ENCODE measurements at regions not wholly inside any gene's neighbourhood (a gene's known extent, or its start where the extent isn't known, plus 50 kb on each side); places are given as distances from the start of the nearest gene placed in this dataset.

DNA sequence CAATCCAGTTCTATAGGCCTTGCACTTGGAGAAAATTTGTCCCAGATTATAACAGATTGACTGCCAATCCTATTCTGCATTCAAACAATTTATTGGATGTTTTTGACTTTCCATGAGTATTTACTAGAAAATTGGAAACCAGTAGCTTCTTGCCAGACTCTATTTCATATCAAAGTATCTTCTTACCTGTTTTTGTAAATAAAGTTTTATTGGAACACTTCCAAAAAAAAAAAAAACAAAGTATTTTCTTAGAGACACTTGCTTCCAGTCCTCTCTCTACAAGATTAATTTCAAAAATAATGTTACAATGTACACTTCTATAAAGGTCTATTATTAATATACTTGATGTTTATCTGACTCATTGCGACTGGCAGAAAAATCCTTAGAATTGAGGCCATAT is 209.2 kb upstream of the PCDH9 start:
- H3K4me3 ChIP-seq (ENCODE audit: insufficient read depth, low read depth, low read length), result no peak overlapping the region
- FAIRE-seq (no peak), DNase-seq (ENCODE audit: low read depth) (no peak)
- H3K27ac ChIP-seq (ENCODE audit: low read depth, low read length), result no peak overlapping the region
- no peaks in the 10 kb centered on the region for H3K27me3 Mint-ChIP-seq (ENCODE audit: low read depth, unreplicated experiment)
- no peak for TF ChIP-seq EZH2 (IDR thresholded peaks at IDR 0.05; ENCODE audit: insufficient read depth, low read length)
- TF ChIP-seq, protein P1, sequence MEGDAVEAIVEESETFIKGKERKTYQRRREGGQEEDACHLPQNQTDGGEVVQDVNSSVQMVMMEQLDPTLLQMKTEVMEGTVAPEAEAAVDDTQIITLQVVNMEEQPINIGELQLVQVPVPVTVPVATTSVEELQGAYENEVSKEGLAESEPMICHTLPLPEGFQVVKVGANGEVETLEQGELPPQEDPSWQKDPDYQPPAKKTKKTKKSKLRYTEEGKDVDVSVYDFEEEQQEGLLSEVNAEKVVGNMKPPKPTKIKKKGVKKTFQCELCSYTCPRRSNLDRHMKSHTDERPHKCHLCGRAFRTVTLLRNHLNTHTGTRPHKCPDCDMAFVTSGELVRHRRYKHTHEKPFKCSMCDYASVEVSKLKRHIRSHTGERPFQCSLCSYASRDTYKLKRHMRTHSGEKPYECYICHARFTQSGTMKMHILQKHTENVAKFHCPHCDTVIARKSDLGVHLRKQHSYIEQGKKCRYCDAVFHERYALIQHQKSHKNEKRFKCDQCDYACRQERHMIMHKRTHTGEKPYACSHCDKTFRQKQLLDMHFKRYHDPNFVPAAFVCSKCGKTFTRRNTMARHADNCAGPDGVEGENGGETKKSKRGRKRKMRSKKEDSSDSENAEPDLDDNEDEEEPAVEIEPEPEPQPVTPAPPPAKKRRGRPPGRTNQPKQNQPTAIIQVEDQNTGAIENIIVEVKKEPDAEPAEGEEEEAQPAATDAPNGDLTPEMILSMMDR (IDR thresholded peaks at IDR 0.05; ENCODE audit: insufficient read depth, low read depth, low read length), result no peak
- no peaks in the 10 kb centered on the region for H3K4me1 Mint-ChIP-seq (ENCODE audit: low read depth, unreplicated experiment)
- no peaks in the 10 kb centered on the region for H3K4me1 ChIP-seq (ENCODE audit: insufficient read depth, low read length)
- no peaks in the 10 kb centered on the region for H3K27me3 ChIP-seq (ENCODE audit: insufficient read depth, low read length)
- no peaks in the 10 kb centered on the region for H3K9me3 ChIP-seq (ENCODE audit: insufficient read depth, low read depth, low read length)
- H3K36me3 ChIP-seq (ENCODE audit: insufficient read depth, low read length), result no peaks in the 10 kb centered on the region
- H3K9ac ChIP-seq (ENCODE audit: low read length), result no peak overlapping the region
- no peaks in the 10 kb centered on the region for H3K9me3 Mint-ChIP-seq (ENCODE audit: unreplicated experiment)
- H4K20me1 ChIP-seq (ENCODE audit: insufficient read depth, low read length), result no peaks in the 10 kb centered on the region
- H3K27ac Mint-ChIP-seq (ENCODE audit: unreplicated experiment), result no peak overlapping the region
- H3K4me2 ChIP-seq (ENCODE audit: low read length), result no peak overlapping the region
- H3K36me3 Mint-ChIP-seq (ENCODE audit: low read depth, unreplicated experiment), result no peaks in the 10 kb centered on the region
- H3K79me2 ChIP-seq (ENCODE audit: insufficient read depth, low read length), result no peaks in the 10 kb centered on the region
- no peak overlapping the region for H3K4me3 Mint-ChIP-seq (ENCODE audit: unreplicated experiment)
- no peak overlapping the region for H2AFZ ChIP-seq (ENCODE audit: low read depth, low read length)

DNA sequence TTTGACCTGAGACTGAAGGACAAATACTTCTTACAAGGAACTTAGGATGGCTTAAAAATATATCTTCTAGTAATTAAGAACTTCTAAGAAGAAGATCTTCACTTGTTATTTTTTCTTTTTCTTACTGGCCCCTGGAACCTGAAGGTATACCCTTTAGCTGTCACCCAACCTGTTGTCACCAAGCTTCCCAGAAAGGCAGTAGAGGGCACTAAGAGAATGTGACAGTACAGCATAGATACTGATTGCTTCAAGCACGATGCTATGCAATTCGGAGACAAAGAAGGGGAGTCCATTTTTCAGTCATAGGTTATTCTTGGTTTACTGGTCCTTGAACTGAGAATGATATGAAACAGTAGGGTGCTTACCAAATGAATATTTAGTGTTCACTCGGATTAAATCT is 208.3 kb upstream of the PCDH9 start:
- Histone ChIP-seq H3K79me2 (ENCODE audit: insufficient read depth, low read length) (no peaks in the 10 kb centered on the region), H3K27ac (ENCODE audit: low read depth, low read length) (no peak overlapping the region), H3K9me3 (ENCODE audit: insufficient read depth, low read depth, low read length) (no peaks in the 10 kb centered on the region), H3K4me2 (ENCODE audit: low read length) (no peak overlapping the region), H3K4me1 (ENCODE audit: insufficient read depth, low read length) (no peaks in the 10 kb centered on the region), H3K27me3 (ENCODE audit: insufficient read depth, low read length) (no peaks in the 10 kb centered on the region), H3K36me3 (ENCODE audit: insufficient read depth, low read length) (no peaks in the 10 kb centered on the region), H2AFZ (ENCODE audit: low read depth, low read length) (no peak overlapping the region), H3K4me3 (ENCODE audit: insufficient read depth, low read depth, low read length) (no peak overlapping the region), H4K20me1 (ENCODE audit: insufficient read depth, low read length) (no peaks in the 10 kb centered on the region), H3K9ac (ENCODE audit: low read length) (no peak overlapping the region)
- no peaks in the 10 kb centered on the region for H3K4me1 Mint-ChIP-seq (ENCODE audit: low read depth, unreplicated experiment)
- no peaks in the 10 kb centered on the region for H3K27me3 Mint-ChIP-seq (ENCODE audit: low read depth, unreplicated experiment)
- no peak overlapping the region for H3K27ac Mint-ChIP-seq (ENCODE audit: unreplicated experiment)
- H3K4me3 Mint-ChIP-seq (ENCODE audit: unreplicated experiment), result no peak overlapping the region
- no peaks in the 10 kb centered on the region for H3K36me3 Mint-ChIP-seq (ENCODE audit: low read depth, unreplicated experiment)
- FAIRE-seq, result no peak
- TF ChIP-seq EZH2 (IDR thresholded peaks at IDR 0.05; ENCODE audit: insufficient read depth, low read length), result no peak
- TF ChIP-seq, protein P1 (IDR thresholded peaks at IDR 0.05; ENCODE audit: insufficient read depth, low read depth, low read length), result no peak
- H3K9me3 Mint-ChIP-seq (ENCODE audit: unreplicated experiment), result no peaks in the 10 kb centered on the region
- DNase-seq (ENCODE audit: low read depth), result no peak

DNA sequence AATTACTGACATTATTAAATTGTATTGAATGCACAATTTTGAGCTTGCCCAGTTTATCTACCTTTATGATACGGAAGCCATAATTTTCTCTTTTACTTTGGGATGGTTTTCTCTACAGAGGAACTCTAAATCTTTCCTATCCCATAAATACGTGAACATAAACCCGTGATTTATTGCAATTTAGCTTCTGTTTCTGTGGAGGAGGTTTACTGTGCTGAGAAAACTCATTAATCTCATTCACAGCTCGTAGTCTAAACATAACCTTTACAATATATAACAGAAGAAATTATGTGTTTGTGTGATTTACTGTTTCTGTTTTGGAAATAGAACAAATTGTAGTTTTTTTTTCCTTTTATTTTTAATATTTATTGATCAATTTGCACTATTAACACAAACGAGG is 207.1 kb upstream of the PCDH9 start:
- H2AFZ ChIP-seq (ENCODE audit: low read depth, low read length), result no peak overlapping the region
- no peak overlapping the region for H3K27ac ChIP-seq (ENCODE audit: low read depth, low read length)
- H4K20me1 ChIP-seq (ENCODE audit: insufficient read depth, low read length), result no peaks in the 10 kb centered on the region
- FAIRE-seq, result no peak
- Mint-ChIP-seq H3K4me1 (ENCODE audit: low read depth, unreplicated experiment) (no peaks in the 10 kb centered on the region), H3K4me3 (ENCODE audit: unreplicated experiment) (no peak overlapping the region), H3K36me3 (ENCODE audit: low read depth, unreplicated experiment) (no peaks in the 10 kb centered on the region), H3K9me3 (ENCODE audit: unreplicated experiment) (no peaks in the 10 kb centered on the region), H3K27ac (ENCODE audit: unreplicated experiment) (no peak overlapping the region), H3K27me3 (ENCODE audit: low read depth, unreplicated experiment) (no peaks in the 10 kb centered on the region)
- no peaks in the 10 kb centered on the region for H3K4me1 ChIP-seq (ENCODE audit: insufficient read depth, low read length)
- H3K4me2 ChIP-seq (ENCODE audit: low read length), result no peak overlapping the region
- no peak overlapping the region for H3K4me3 ChIP-seq (ENCODE audit: insufficient read depth, low read depth, low read length)
- DNase-seq (ENCODE audit: low read depth), result no peak
- no peaks in the 10 kb centered on the region for H3K79me2 ChIP-seq (ENCODE audit: insufficient read depth, low read length)
- TF ChIP-seq, protein P1 (IDR thresholded peaks at IDR 0.05; ENCODE audit: insufficient read depth, low read depth, low read length), result no peak
- no peak for TF ChIP-seq EZH2 (IDR thresholded peaks at IDR 0.05; ENCODE audit: insufficient read depth, low read length)
- H3K27me3 ChIP-seq (ENCODE audit: insufficient read depth, low read length), result no peaks in the 10 kb centered on the region
- no peaks in the 10 kb centered on the region for H3K9me3 ChIP-seq (ENCODE audit: insufficient read depth, low read depth, low read length)
- no peak overlapping the region for H3K9ac ChIP-seq (ENCODE audit: low read length)
- H3K36me3 ChIP-seq (ENCODE audit: insufficient read depth, low read length), result no peaks in the 10 kb centered on the region
